ENCODE measurements at regions not wholly inside any gene's neighbourhood (a gene's known extent, or its start where the extent isn't known, plus 50 kb on each side); places are given as distances from the start of the nearest gene placed in this dataset.
"Not testable (repeated sequence)": the region's sequence is repeated elsewhere in the genome, so short reads cannot be mapped to it uniquely, and the experiment has no call there.

GRCh38 chr9:108049671-108050494, 560.3 kb upstream of the KLF4 start:
- no peaks in the 10 kb centered on the region for H3K27me3 Mint-ChIP-seq
- DNase-seq: no peak
- no peak overlapping the region for H3K4me3 Mint-ChIP-seq
- no peaks in the 10 kb centered on the region for H3K9me3 Mint-ChIP-seq (ENCODE audit: low read depth)
- no peaks in the 10 kb centered on the region for H3K36me3 Mint-ChIP-seq
- CTCF ChIA-PET: no interaction called here
- H3K4me1 Mint-ChIP-seq: no peaks in the 10 kb centered on the region
- no peak overlapping the region for H3K27ac Mint-ChIP-seq
- no peak for ATAC-seq

GRCh38 chr9:108049026-108049607, 559.5 kb upstream of the KLF4 start:
- Mint-ChIP-seq H3K4me3 (no peak overlapping the region), H3K4me1 (no peaks in the 10 kb centered on the region), H3K9me3 (ENCODE audit: low read depth) (no peaks in the 10 kb centered on the region), H3K27ac (no peak overlapping the region), H3K27me3 (no peaks in the 10 kb centered on the region), H3K36me3 (no peaks in the 10 kb centered on the region)
- CTCF ChIA-PET: no interaction called here
- no peak for ATAC-seq
- DNase-seq: no peak

- ATAC-seq (no peak), DNase-seq (no peak)
- H3K27me3 Mint-ChIP-seq: no peaks in the 10 kb centered on the region
- H3K27ac Mint-ChIP-seq: no peak overlapping the region
- no peaks in the 10 kb centered on the region for H3K36me3 Mint-ChIP-seq
- H3K4me1 Mint-ChIP-seq: no peaks in the 10 kb centered on the region
- CTCF ChIA-PET: no interaction called here
- peaks cover under 1% of the 10 kb centered on the region for H3K9me3 Mint-ChIP-seq (ENCODE audit: low read depth)
- H3K4me3 Mint-ChIP-seq: no peak overlapping the region
Measured at GRCh38 chr9:108048406-108049025, 558.9 kb upstream of the KLF4 start.

- CTCF ChIA-PET; H3K4me3 Mint-ChIP-seq; DNase-seq; H3K9me3 Mint-ChIP-seq (ENCODE audit: low read depth); H3K27ac Mint-ChIP-seq; H3K36me3 Mint-ChIP-seq; H3K27me3 Mint-ChIP-seq; ATAC-seq; H3K4me1 Mint-ChIP-seq: not testable (repeated sequence)
Measured at GRCh38 chr9:108047777-108048176, 558.2 kb upstream of the KLF4 start.

GRCh38 chr9:108047264-108047663, 557.7 kb upstream of the KLF4 start:
- Mint-ChIP-seq H3K4me3 (no peak overlapping the region), H3K27me3 (no peaks in the 10 kb centered on the region), H3K4me1 (no peaks in the 10 kb centered on the region), H3K36me3 (no peaks in the 10 kb centered on the region), H3K9me3 (ENCODE audit: low read depth) (peaks cover 2% of the 10 kb centered on the region), H3K27ac (no peak overlapping the region)
- no peak for ATAC-seq
- CTCF ChIA-PET: no interaction called here
- no peak for DNase-seq

- ATAC-seq (no peak), DNase-seq (no peak)
- no peak overlapping the region for H3K27ac Mint-ChIP-seq
- no peaks in the 10 kb centered on the region for H3K4me1 Mint-ChIP-seq
- no peak overlapping the region for H3K4me3 Mint-ChIP-seq
- H3K9me3 Mint-ChIP-seq (ENCODE audit: low read depth): peaks cover 2% of the 10 kb centered on the region
- H3K27me3 Mint-ChIP-seq: no peaks in the 10 kb centered on the region
- CTCF ChIA-PET: no interaction called here
- H3K36me3 Mint-ChIP-seq: no peaks in the 10 kb centered on the region
Measured at GRCh38 chr9:108045851-108046250, 556.3 kb upstream of the KLF4 start.

GRCh38 chr9:108043585-108043984, 554.0 kb upstream of the KLF4 start:
- H3K36me3 Mint-ChIP-seq: no peaks in the 10 kb centered on the region
- no peak overlapping the region for H3K27ac Mint-ChIP-seq
- no peaks in the 10 kb centered on the region for H3K27me3 Mint-ChIP-seq
- CTCF ChIA-PET: no interaction called here
- DNase-seq: no peak
- no peak for ATAC-seq
- H3K4me1 Mint-ChIP-seq: no peaks in the 10 kb centered on the region
- no peak overlapping the region for H3K4me3 Mint-ChIP-seq
- H3K9me3 Mint-ChIP-seq (ENCODE audit: low read depth): peaks cover 2% of the 10 kb centered on the region

- Mint-ChIP-seq H3K9me3 (ENCODE audit: low read depth) (peaks cover 5% of the 10 kb centered on the region), H3K27me3 (no peaks in the 10 kb centered on the region), H3K4me1 (no peaks in the 10 kb centered on the region), H3K4me3 (no peak overlapping the region), H3K36me3 (no peaks in the 10 kb centered on the region), H3K27ac (no peak overlapping the region)
- ATAC-seq (no peak), DNase-seq (no peak)
- CTCF ChIA-PET: no interaction called here
Measured at GRCh38 chr9:108041551-108041950, 552.0 kb upstream of the KLF4 start.

GRCh38 chr9:108040783-108041182, 551.2 kb upstream of the KLF4 start:
- CTCF ChIA-PET: no interaction called here
- H3K27me3 Mint-ChIP-seq: no peaks in the 10 kb centered on the region
- DNase-seq: no peak
- H3K4me3 Mint-ChIP-seq: no peak overlapping the region
- H3K4me1 Mint-ChIP-seq: no peaks in the 10 kb centered on the region
- H3K27ac Mint-ChIP-seq: no peak overlapping the region
- H3K36me3 Mint-ChIP-seq: no peaks in the 10 kb centered on the region
- no peak for ATAC-seq
- H3K9me3 Mint-ChIP-seq (ENCODE audit: low read depth): peaks cover 5% of the 10 kb centered on the region

GRCh38 chr9:108039493-108039892, 549.9 kb upstream of the KLF4 start:
- no peak overlapping the region for H3K4me3 Mint-ChIP-seq
- H3K9me3 Mint-ChIP-seq (ENCODE audit: low read depth): peaks cover 7% of the 10 kb centered on the region
- H3K27me3 Mint-ChIP-seq: no peaks in the 10 kb centered on the region
- CTCF ChIA-PET: no interaction called here
- H3K4me1 Mint-ChIP-seq: no peaks in the 10 kb centered on the region
- DNase-seq: no peak
- no peak for ATAC-seq
- no peaks in the 10 kb centered on the region for H3K36me3 Mint-ChIP-seq
- no peak overlapping the region for H3K27ac Mint-ChIP-seq

- no peak for ATAC-seq
- peaks cover 7% of the 10 kb centered on the region for H3K9me3 Mint-ChIP-seq (ENCODE audit: low read depth)
- H3K27ac Mint-ChIP-seq: no peak overlapping the region
- H3K36me3 Mint-ChIP-seq: no peaks in the 10 kb centered on the region
- DNase-seq: no peak
- H3K27me3 Mint-ChIP-seq: no peaks in the 10 kb centered on the region
- CTCF ChIA-PET: no interaction called here
- no peaks in the 10 kb centered on the region for H3K4me1 Mint-ChIP-seq
- no peak overlapping the region for H3K4me3 Mint-ChIP-seq
Measured at GRCh38 chr9:108039012-108039411, 549.4 kb upstream of the KLF4 start.

GRCh38 chr9:108035487-108035886, 545.9 kb upstream of the KLF4 start:
- Mint-ChIP-seq H3K4me3 (no peak overlapping the region), H3K4me1 (no peaks in the 10 kb centered on the region), H3K27ac (no peak overlapping the region), H3K9me3 (ENCODE audit: low read depth) (peaks cover 11% of the 10 kb centered on the region), H3K36me3 (no peaks in the 10 kb centered on the region), H3K27me3 (no peaks in the 10 kb centered on the region)
- CTCF ChIA-PET: no interaction called here
- ATAC-seq: no peak
- no peak for DNase-seq

GRCh38 chr9:108033976-108034964, 544.7 kb upstream of the KLF4 start:
- CTCF ChIA-PET: no interaction called here

More at GRCh38 chr9:108033976-108034964, 544.7 kb upstream of the KLF4 start:
- Mint-ChIP-seq H3K4me1 (no peaks in the 10 kb centered on the region), H3K9me3 (ENCODE audit: low read depth) (peaks cover 11% of the 10 kb centered on the region), H3K4me3 (no peak overlapping the region), H3K27me3 (no peaks in the 10 kb centered on the region), H3K27ac (no peak overlapping the region), H3K36me3 (no peaks in the 10 kb centered on the region)
- DNase-seq (no peak), ATAC-seq (no peak)
